GM18951 (cell line): ENCODE measurements at regions not wholly inside any gene's neighbourhood (a gene's known extent, or its start where the extent isn't known, plus 50 kb on each side); places are given as distances from the start of the nearest gene placed in this dataset.
"Not testable (repeated sequence)": the region's sequence is repeated elsewhere in the genome, so short reads cannot be mapped to it uniquely, and the experiment has no call there.

Source experiments
- POLR2A ChIP-seq: IDR thresholded peaks from 4 replicates; pipeline ENCODE4 v1.6.1; 2011; ENCODE audit warnings: mild to moderate bottlenecking; ENCODE audit not compliant: insufficient read length, insufficient read depth; ENCODE audit errors: extremely low read depth
- in situ Hi-C: fragments of 300-500 bp; cut with MboI; formaldehyde crosslinking; loops from one replicate; pipeline ENCODE4 v1.12.0; 2022; ENCODE audit warnings: low sequenced_read_pairs, mixed read lengths, inconsistent platforms; ENCODE audit not compliant: unreplicated experiment

DNA sequence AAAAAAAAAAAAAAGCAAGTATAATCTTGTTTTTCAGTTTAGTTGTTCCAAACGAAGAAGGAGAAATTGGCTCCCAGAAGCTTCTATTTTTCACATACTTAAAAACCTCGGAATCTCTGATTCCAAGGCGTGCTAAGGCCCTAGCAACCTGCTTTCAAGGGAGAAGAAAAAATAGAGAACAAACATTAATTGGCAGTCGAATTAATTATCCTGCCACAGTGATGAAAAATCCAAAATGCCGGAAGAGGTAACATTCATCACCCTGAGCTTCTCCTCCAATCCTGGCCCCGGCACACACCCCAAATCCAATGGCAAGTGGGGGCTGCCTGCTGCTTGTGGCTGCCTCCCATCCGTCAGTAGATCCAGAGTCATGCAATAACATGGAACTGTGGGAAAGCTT lies 250.2 kb upstream of the CHAC2 start:
- no peak for TF ChIP-seq POLR2A
- in situ Hi-C loops = no loop called here

DNA sequence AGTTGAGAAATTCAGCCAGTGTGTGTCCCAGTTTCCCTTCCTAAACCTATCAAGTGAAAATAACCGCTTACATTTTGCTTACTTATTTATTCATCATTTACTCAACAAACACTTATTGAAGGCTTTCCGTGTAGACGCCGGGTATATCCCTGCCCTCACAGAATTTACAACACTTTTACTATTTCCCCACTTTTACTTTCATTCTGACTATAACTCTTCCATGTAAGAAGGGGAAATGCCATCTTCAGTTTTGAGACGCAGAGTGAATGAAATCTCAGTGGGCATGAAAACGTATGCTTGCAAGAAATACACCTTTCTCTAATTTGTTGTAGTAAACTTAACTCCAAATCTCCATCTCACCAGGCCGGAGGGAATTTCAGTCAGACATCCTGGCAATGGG lies 251.0 kb upstream of the CHAC2 start:
- in situ Hi-C loops = no loop called here
- TF ChIP-seq POLR2A = no peak

GRCh38 chr2:53515435-53516332 lies 251.9 kb upstream of the CHAC2 start:
- TF ChIP-seq POLR2A = no peak
- in situ Hi-C loops = no loop called here

DNA sequence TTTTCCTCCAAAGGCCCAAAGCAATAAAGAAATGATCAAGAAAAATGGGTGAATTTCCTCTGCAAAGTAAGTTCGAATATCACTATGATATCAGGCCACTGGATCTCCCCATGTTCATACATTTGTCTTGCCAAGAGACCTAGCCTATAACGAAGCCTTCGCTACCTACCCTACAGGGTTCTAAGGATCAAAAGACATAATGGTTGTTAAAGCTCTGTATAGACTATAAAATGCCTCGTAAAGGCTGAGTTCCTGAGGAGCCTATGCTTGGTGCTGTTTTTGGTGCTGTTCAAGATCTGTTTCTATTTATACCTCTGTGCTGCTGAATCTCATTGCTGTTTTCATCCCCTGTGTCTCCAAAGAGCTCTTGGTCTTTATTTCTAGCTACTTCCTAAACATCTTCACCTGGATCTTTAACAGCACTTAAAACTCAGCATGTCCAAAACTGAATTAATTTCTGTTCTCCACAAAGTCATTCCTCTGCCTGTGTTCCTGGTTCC lies 254.4 kb upstream of the CHAC2 start:
- TF ChIP-seq POLR2A = no peak
- in situ Hi-C loops = no loop called here

GRCh38 chr2:53512071-53512826 lies 255.4 kb upstream of the CHAC2 start:
- TF ChIP-seq POLR2A = no peak
- in situ Hi-C loops = no loop called here

DNA sequence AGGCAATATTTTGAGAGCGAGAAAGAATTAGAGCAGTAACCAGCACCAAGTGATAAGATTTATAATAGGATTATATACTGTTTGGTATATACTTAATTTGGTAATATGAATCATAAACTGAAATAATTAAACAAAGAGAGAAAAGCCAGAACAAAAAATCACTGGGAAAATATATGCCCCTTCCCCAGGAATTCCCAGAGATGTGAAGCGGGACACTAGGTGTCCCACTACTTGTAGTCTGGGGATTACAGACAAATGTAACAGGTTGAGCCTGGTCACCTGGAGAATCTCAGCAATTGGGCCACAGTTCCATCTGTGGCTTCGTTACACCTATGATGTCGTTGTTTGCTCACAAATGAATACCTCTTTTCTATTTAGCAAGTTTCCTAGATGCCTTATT lies 256.1 kb upstream of the CHAC2 start:
- in situ Hi-C loops = no loop called here
- TF ChIP-seq POLR2A = no peak

DNA sequence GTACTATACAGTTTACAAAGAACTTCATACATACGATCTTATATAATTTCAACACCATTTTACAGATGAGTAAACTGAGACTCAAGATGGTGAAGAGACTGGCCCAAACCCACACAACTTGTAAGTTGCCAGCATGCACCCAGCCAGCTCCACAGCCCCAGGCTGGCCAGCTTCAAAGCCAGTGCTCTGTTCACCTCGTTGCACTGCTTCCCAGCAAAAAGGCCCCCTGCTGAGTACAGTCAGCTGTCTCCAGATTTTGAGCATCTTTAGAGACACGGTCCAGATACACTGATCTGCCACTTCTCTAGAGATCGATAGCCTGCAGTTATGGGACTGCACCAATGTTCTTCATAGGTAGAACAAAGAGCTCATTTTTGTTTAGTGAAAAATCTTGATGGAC lies 257.2 kb upstream of the CHAC2 start:
- no peak for TF ChIP-seq POLR2A

DNA sequence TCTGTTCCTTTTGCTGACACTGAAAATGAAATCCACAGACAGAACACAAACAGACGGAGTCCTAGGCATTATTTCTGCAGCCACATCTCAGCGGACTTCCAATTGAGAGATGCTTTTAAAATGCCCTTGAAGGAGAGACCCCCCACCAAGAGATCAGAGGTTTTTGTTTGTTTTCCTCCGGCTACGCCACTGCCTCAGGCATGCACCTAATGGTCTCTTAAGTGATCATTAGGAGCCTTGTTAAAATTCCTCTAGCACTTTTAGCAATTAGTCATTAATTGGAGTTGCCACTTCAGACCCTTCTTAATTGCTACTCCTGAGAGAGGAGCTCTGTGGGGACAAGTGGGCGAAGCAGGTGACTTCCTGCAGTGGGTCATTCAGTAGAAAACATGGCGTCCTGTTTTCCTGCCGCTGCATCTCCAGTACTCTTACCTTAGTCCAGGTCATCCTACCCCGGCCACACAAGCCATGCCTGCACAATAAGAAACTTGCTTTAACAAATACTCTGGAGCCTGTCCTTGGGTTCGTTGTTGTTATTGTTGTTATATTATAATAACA lies 257.7 kb upstream of the CHAC2 start:
- TF ChIP-seq POLR2A = no peak
- in situ Hi-C loops = no loop called here

More for the DNA sequence above, 257.2 kb upstream of the CHAC2 start:
- in situ Hi-C loops = no loop called here

DNA sequence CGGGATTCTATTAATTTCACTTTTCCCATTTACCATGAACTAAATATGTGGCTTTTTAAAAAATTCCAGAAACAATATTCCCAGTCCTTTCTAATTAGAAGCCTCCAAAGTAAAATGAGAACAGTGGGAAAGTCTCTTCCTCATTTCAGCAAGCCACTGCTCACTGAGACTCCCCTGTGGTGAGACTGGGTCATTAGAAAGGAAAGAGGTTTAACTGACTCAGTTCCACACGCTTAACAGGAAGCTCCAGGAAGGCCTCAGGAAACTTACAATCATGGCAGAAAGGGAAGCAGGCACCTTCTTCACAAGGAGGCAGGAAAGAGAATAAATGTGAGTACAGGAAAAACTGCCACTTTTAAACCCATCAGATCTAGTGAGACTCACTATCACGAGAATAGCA lies 258.9 kb upstream of the CHAC2 start:
- in situ Hi-C loops = no loop called here
- TF ChIP-seq POLR2A = no peak

GRCh38 chr2:53507070-53507469 lies 260.5 kb upstream of the CHAC2 start:
- in situ Hi-C loops = not testable (repeated sequence)

DNA sequence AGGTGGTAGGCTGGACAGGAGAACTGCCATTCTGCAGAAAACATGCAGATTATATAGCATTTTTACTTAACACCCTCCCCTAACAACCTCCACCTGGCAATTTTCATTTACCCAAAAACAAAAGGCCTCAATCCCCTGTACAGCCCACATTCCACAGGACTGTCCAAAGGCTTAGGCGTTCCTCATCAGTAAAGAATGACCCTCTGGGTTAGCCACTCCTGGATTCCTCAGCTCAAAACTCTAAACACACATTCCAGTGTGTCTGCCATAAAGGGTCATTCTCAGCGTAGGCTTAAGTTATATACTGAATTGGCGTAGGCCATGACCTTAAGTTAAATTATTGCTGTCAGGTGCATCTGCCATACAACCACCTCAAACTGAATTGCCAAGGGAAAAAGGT lies 261.8 kb upstream of the CHAC2 start:
- in situ Hi-C loops = no loop called here
- TF ChIP-seq POLR2A = no peak

DNA sequence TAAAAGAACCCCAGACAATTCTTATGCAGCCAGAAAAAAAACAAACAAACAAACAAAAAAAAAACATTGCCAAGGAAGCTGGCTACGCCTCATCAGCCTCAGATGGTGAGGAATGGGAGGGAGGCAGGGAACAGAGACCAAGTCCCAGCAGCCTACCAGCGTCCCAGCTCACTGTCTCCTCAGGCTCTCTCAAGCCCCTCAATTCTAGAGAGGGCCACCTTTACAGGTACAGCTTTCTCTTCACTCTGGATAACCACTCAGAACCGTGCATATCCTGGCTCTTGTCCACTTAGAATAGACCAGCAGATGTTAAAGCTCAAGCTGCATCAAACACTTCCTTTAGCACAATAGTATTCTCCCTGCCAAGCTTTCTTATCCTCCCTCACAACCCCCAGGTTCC lies 263.1 kb upstream of the CHAC2 start:
- in situ Hi-C loops = no loop called here
- no peak for TF ChIP-seq POLR2A

DNA sequence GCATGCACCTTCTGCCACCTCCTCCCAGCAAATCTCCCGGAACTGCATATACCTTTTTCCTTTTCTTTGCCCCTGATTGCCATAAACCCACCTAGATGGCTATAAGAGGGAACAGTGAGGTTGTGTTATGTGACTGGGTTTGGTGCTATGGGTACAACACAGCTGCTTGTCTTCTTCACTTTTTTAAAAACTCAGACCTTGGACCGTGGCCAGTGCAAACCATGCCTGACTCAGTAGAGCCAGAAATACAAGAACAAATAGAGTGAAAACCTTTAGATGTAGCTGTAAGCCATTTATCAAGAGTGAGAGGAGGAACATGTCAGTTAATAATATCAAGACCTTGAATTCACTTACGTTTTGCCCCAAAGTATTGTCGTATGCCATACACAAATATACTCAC lies 267.4 kb upstream of the CHAC2 start:
- no peak for TF ChIP-seq POLR2A
- in situ Hi-C loops = no loop called here

DNA sequence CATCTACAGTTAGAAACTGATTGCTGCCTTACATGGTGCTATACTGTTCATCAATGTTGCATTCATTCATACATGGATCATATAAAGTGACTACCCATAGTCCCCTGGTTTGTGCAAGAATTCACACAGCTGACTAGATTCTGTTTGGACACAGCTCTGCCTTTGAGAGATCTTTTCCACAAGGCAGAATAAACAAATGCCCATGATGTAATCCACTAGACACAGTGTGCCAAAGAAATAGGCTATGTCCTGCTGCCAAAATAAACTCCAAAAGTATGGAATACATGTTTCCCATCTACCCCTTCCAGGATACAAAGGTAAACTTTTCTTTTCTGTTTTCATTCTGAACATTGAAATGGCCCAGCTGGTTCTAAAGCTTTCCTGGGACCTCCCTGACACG lies 269.4 kb upstream of the CHAC2 start:
- in situ Hi-C loops = no loop called here

DNA sequence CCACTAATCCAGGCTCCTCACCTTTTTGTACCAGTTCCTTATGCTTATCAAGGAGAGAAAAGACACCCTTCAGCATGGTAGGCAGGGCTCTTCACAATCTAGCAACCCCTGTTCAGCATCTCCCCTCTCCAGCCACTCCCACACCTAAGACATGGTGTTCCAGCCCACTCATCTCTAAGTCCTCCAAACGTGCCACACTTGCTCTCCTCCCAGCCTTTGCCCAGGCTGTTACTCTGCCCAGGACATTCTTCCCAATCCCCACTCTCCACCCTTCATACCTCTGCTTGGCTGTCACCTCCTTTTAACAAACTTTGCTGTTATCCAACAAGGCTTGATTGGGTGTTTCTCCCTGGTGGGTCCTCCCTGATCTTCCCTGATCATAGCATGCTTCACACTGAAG lies 270.6 kb upstream of the CHAC2 start:
- in situ Hi-C loops = no loop called here
- TF ChIP-seq POLR2A = no peak

More for the DNA sequence above, 269.4 kb upstream of the CHAC2 start:
- TF ChIP-seq POLR2A = no peak
